SK-N-SH (cell line): ENCODE measurements at regions not wholly inside any gene's neighbourhood (a gene's known extent, or its start where the extent isn't known, plus 50 kb on each side); places are given as distances from the start of the nearest gene placed in this dataset.

ENCODE experiments used
- CTCF ChIA-PET: fragments of 300-600, 350-600 bp; formaldehyde crosslinking; extraction: SDS; loops from one replicate; lab custom pipeline; 2021; lab: Yijun Ruan, JAX
- POLR2A ChIA-PET: fragments of 350-600 bp; sonication (Branson Sonifier 250); formaldehyde crosslinking; extraction: SDS; loops from one replicate; lab custom pipeline; 2020; ENCODE audit warnings: antibody characterized with exemption, inconsistent platforms; lab: Yijun Ruan, JAX
- DNase-seq: peaks from one replicate; pipeline ENCODE4 v3.0.0; 2012
- H2AFZ ChIP-seq: fragments of 200-600 bp; sonication (generic); 2 replicates; pipeline ENCODE4 v1.8.1; 2016; ENCODE audit warnings: antibody characterized with exemption, mild to moderate bottlenecking, low read depth
- H3F3A ChIP-seq: fragments of 200-600 bp; sonication (generic); replicated peaks from 2 replicates; pipeline ENCODE3; 2016; ENCODE audit warnings: antibody characterized with exemption, mild to moderate bottlenecking; ENCODE audit not compliant: insufficient read depth
- H3K27ac ChIP-seq, 2 experiments: fragments of 200-500 bp in 1 of 2; fragments of 200-600 bp in 1 of 2; sonication (Bioruptor generic) in 1 of 2; sonication (generic), shearing (Covaris generic) in 1 of 2; 2 replicates each; pipeline versions ENCODE4 v1.5.1 to v1.6.1; 2014 to 2016; ENCODE audit warnings: low read depth in 2 of 2, inconsistent platforms in 1 of 2, low read length in 1 of 2, mild to moderate bottlenecking in 1 of 2, mixed read lengths in 1 of 2
- H3K27me3 ChIP-seq: fragments of 200-600 bp; sonication (generic), shearing (Covaris generic); 2 replicates; pipeline ENCODE4 v1.6.1; 2016; ENCODE audit warnings: mixed run types; ENCODE audit not compliant: insufficient read depth
- H3K36me3 ChIP-seq, 2 experiments: fragments of 200-500 bp in 1 of 2; fragments of 200-600 bp in 1 of 2; sonication (Bioruptor generic) in 1 of 2; sonication (generic) in 1 of 2; replicated peaks in 1 of 2; 2 replicates each; pipeline versions ENCODE3 to v1.5.1; 2014 to 2016; ENCODE audit warnings: low read length in 1 of 2, mild to moderate bottlenecking in 1 of 2; ENCODE audit not compliant: insufficient read depth in 2 of 2, control insufficient read depth in 1 of 2
- H3K4me1 ChIP-seq, 2 experiments: fragments of 200-500 bp in 1 of 2; fragments of 200-600 bp in 1 of 2; sonication (Bioruptor generic) in 1 of 2; sonication (generic), shearing (Covaris generic) in 1 of 2; 2 replicates each; pipeline versions ENCODE4 v1.5.1 to v1.6.1; 2014 to 2016; ENCODE audit warnings: low read depth in 1 of 2, low read length in 1 of 2, mixed run types in 1 of 2; ENCODE audit not compliant: insufficient read depth in 2 of 2, control insufficient read depth in 1 of 2
- H3K4me2 ChIP-seq: fragments of 200-600 bp; sonication (generic), shearing (Covaris generic); 2 replicates; pipeline ENCODE4 v1.6.1; 2017; ENCODE audit warnings: mixed run types
- H3K4me3 ChIP-seq, 2 experiments: fragments of 200-500 bp in 1 of 2; fragments of 200-600 bp in 1 of 2; sonication (Bioruptor generic) in 1 of 2; sonication (generic), shearing (Covaris generic) in 1 of 2; 2 replicates each; pipeline versions ENCODE4 v1.5.1 to v1.8.1; 2014 to 2016; ENCODE audit warnings: low read depth in 2 of 2, inconsistent platforms in 1 of 2, low read length in 1 of 2, mild to moderate bottlenecking in 1 of 2, mixed read lengths in 1 of 2, moderate library complexity in 1 of 2
- H3K79me2 ChIP-seq: fragments of 200-600 bp; sonication (generic); 2 replicates; pipeline ENCODE4 v1.8.1; 2017; ENCODE audit warnings: mild to moderate bottlenecking; ENCODE audit not compliant: insufficient read depth
- H3K9ac ChIP-seq: fragments of 200-600 bp; sonication (generic); 2 replicates; pipeline ENCODE4 v1.6.1; 2017; ENCODE audit warnings: mixed run types
- H3K9me2 ChIP-seq: fragments of 200-600 bp; sonication (generic); 2 replicates; pipeline ENCODE4 v1.6.1; 2017; ENCODE audit warnings: mixed run types
- H3K9me3 ChIP-seq: fragments of 200-600 bp; sonication (generic); 2 replicates; pipeline ENCODE4 v1.6.1; 2017; ENCODE audit warnings: mixed run types, mild to moderate bottlenecking, moderate library complexity
- H4K20me1 ChIP-seq: fragments of 200-600 bp; sonication (generic); 2 replicates; pipeline ENCODE4 v1.6.1; 2017; ENCODE audit warnings: mild to moderate bottlenecking, mixed run types; ENCODE audit not compliant: insufficient read depth
- CHD2 ChIP-seq: fragments of 150-350 bp; IDR thresholded peaks from 2 replicates; pipeline ENCODE4 v1.6.1; 2018; ENCODE audit warnings: low read length; ENCODE audit not compliant: partially characterized antibody
- CTCF ChIP-seq: fragments of 200-600 bp; sonication (generic); IDR thresholded peaks from 2 replicates; pipeline ENCODE4 v1.6.1; 2017; ENCODE audit warnings: antibody characterized with exemption, mild to moderate bottlenecking, moderate library complexity
- EP300 ChIP-seq, 2 experiments: IDR thresholded peaks; 2 replicates each; pipeline versions ENCODE4 v1.4.0 to v1.6.1; 2012; ENCODE audit warnings: borderline replicate concordance in 1 of 2, low read depth in 1 of 2, low read length in 1 of 2
- EZH2phosphoT487 ChIP-seq: fragments of 200-600 bp; sonication (generic); IDR thresholded peaks from 2 replicates; pipeline ENCODE4 v1.6.1; 2017; ENCODE audit warnings: low read depth, mixed run types, mild to moderate bottlenecking, antibody characterized with exemption, moderate library complexity, borderline replicate concordance
- FOSL2 ChIP-seq: IDR thresholded peaks from 2 replicates; pipeline ENCODE4 v1.4.0; 2012; ENCODE audit warnings: low read depth, mild to moderate bottlenecking, moderate library complexity, borderline replicate concordance
- FOXM1 ChIP-seq: IDR thresholded peaks from 2 replicates; pipeline ENCODE4 v1.4.0; 2012; ENCODE audit warnings: low read depth, mild to moderate bottlenecking
- JUND ChIP-seq: IDR thresholded peaks from 2 replicates; pipeline ENCODE4 v1.4.0; 2012
- MAX ChIP-seq: IDR thresholded peaks from 2 replicates; pipeline ENCODE4 v1.4.0; 2012; ENCODE audit warnings: low read depth
- NFIC ChIP-seq: IDR thresholded peaks from 2 replicates; pipeline ENCODE4 v1.4.0; 2012; ENCODE audit warnings: borderline replicate concordance
- RCOR1 ChIP-seq: fragments of 150-350 bp; IDR thresholded peaks from 2 replicates; pipeline ENCODE4 v1.6.1; 2017; ENCODE audit warnings: antibody characterized with exemption, low read length
- RXRA ChIP-seq: IDR thresholded peaks from 2 replicates; pipeline ENCODE4 v1.4.0; 2012; ENCODE audit warnings: low read depth, mild to moderate bottlenecking, borderline replicate concordance
- TCF12 ChIP-seq: IDR thresholded peaks from 2 replicates; pipeline ENCODE4 v1.4.0; 2012
- WGBS: methylation state at CpG from one replicate; pipeline ENCODE4 v1.1.6; 2017; ENCODE audit warnings: low lambda C conversion rate; 5-methylcytosine and 5-hydroxymethylcytosine counted together
- TF ChIP-seq, protein P1 (sequence below): IDR thresholded peaks from 2 replicates; pipeline ENCODE4 v1.6.1; 2012; ENCODE audit warnings: mild to moderate bottlenecking, low read depth, low read length, moderate library complexity
- TF ChIP-seq, protein P2 (sequence below): fragments of 150-350 bp; IDR thresholded peaks from 2 replicates; pipeline ENCODE4 v1.6.1; 2017; ENCODE audit warnings: antibody characterized with exemption, low read length, low read depth, borderline replicate concordance
- TF ChIP-seq, protein P3 (sequence below): IDR thresholded peaks from 2 replicates; pipeline ENCODE4 v1.4.0; 2012; ENCODE audit warnings: low read depth, borderline replicate concordance

DNA sequence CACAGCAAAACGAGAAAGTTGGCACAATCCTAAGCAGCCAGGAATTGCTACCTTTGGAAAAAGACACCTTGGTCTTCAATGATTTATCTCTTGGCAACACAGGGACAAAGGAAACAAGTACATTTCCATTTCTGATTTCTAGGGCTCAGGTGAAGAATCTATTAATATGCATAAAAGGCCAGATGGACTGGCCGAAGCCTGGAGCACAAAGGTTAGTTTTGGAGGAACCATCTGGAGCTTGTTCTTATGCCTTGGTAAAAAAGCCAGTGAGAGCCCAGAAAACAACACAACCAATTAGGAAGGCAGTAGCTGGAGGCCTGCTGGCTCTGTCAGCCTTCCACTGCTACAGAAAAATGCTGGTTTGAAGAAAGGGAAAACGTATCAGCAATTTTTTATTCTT is 713.5 kb upstream of the API5 start:
- TF ChIP-seq, protein P1, sequence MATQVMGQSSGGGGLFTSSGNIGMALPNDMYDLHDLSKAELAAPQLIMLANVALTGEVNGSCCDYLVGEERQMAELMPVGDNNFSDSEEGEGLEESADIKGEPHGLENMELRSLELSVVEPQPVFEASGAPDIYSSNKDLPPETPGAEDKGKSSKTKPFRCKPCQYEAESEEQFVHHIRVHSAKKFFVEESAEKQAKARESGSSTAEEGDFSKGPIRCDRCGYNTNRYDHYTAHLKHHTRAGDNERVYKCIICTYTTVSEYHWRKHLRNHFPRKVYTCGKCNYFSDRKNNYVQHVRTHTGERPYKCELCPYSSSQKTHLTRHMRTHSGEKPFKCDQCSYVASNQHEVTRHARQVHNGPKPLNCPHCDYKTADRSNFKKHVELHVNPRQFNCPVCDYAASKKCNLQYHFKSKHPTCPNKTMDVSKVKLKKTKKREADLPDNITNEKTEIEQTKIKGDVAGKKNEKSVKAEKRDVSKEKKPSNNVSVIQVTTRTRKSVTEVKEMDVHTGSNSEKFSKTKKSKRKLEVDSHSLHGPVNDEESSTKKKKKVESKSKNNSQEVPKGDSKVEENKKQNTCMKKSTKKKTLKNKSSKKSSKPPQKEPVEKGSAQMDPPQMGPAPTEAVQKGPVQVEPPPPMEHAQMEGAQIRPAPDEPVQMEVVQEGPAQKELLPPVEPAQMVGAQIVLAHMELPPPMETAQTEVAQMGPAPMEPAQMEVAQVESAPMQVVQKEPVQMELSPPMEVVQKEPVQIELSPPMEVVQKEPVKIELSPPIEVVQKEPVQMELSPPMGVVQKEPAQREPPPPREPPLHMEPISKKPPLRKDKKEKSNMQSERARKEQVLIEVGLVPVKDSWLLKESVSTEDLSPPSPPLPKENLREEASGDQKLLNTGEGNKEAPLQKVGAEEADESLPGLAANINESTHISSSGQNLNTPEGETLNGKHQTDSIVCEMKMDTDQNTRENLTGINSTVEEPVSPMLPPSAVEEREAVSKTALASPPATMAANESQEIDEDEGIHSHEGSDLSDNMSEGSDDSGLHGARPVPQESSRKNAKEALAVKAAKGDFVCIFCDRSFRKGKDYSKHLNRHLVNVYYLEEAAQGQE = no peak
- TF ChIP-seq FOXM1 (no peak), CHD2 (no peak), MAX (no peak), EP300 (IDR thresholded peaks at IDR 0.05; ENCODE audit: borderline replicate concordance in 1 of 2, low read depth in 1 of 2, low read length in 1 of 2) (no peak), CTCF (no peak), JUND (no peak), EZH2phosphoT487 (no peak), RCOR1 (no peak), FOSL2 (no peak), NFIC (no peak), RXRA (no peak), TCF12 (no peak)
- TF ChIP-seq, protein P2, sequence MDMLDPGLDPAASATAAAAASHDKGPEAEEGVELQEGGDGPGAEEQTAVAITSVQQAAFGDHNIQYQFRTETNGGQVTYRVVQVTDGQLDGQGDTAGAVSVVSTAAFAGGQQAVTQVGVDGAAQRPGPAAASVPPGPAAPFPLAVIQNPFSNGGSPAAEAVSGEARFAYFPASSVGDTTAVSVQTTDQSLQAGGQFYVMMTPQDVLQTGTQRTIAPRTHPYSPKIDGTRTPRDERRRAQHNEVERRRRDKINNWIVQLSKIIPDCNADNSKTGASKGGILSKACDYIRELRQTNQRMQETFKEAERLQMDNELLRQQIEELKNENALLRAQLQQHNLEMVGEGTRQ = no peak
- TF ChIP-seq, protein P3, sequence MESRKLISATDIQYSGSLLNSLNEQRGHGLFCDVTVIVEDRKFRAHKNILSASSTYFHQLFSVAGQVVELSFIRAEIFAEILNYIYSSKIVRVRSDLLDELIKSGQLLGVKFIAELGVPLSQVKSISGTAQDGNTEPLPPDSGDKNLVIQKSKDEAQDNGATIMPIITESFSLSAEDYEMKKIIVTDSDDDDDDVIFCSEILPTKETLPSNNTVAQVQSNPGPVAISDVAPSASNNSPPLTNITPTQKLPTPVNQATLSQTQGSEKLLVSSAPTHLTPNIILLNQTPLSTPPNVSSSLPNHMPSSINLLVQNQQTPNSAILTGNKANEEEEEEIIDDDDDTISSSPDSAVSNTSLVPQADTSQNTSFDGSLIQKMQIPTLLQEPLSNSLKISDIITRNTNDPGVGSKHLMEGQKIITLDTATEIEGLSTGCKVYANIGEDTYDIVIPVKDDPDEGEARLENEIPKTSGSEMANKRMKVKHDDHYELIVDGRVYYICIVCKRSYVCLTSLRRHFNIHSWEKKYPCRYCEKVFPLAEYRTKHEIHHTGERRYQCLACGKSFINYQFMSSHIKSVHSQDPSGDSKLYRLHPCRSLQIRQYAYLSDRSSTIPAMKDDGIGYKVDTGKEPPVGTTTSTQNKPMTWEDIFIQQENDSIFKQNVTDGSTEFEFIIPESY = no peak
- no peaks in the 10 kb centered on the region for H3K4me1 ChIP-seq
- no peak overlapping the region for H2AFZ ChIP-seq
- no peaks in the 10 kb centered on the region for H3K27me3 ChIP-seq
- H3K4me3 ChIP-seq = no peak overlapping the region
- no peaks in the 10 kb centered on the region for H3K36me3 ChIP-seq
- H3K9me3 ChIP-seq = no peaks in the 10 kb centered on the region; the same call in 1 of the 2 replicates
- H3K79me2 ChIP-seq = no peaks in the 10 kb centered on the region
- H3F3A ChIP-seq = no peaks in the 10 kb centered on the region
- no peak overlapping the region for H3K27ac ChIP-seq
- no peaks in the 10 kb centered on the region for H3K9me2 ChIP-seq
- no peaks in the 10 kb centered on the region for H4K20me1 ChIP-seq
- POLR2A ChIA-PET = no interaction called here
- DNase-seq = no peak
- CTCF ChIA-PET = interaction anchor here (0.8 kb wide), 1 partner anchor 22 kb away, joined by 3 read pairs; no protein-coding TSS in a partner anchor
- H3K9ac ChIP-seq = no peak overlapping the region
- H3K4me2 ChIP-seq = no peak overlapping the region
- WGBS = 17% methylated on average over 3 of the region's 3 CpGs
